ENCODE measurements at regions not wholly inside any gene's neighbourhood (a gene's known extent, or its start where the extent isn't known, plus 50 kb on each side); places are given as distances from the start of the nearest gene placed in this dataset.

DNA sequence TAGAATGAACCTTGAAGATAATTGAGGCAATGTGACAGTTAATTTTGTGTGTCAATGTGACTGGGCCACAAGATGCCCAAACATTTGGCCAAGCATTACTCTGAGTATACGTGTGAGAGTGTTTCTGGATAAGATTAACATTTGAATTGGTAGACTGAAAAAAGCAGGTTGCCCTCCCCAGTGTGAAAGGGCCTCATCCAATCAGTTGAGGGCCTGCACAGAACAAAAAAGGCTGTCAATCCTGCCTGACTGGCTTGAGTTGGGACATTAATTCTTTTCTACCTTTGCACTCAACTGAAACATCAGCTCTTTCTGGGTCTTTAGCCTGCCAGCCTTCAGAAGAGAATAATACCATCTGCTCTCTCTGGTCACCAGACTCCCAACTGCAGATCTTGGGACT lies 56.6 kb upstream of the PDE1C start (continued):
- TF ChIP-seq, protein P1, sequence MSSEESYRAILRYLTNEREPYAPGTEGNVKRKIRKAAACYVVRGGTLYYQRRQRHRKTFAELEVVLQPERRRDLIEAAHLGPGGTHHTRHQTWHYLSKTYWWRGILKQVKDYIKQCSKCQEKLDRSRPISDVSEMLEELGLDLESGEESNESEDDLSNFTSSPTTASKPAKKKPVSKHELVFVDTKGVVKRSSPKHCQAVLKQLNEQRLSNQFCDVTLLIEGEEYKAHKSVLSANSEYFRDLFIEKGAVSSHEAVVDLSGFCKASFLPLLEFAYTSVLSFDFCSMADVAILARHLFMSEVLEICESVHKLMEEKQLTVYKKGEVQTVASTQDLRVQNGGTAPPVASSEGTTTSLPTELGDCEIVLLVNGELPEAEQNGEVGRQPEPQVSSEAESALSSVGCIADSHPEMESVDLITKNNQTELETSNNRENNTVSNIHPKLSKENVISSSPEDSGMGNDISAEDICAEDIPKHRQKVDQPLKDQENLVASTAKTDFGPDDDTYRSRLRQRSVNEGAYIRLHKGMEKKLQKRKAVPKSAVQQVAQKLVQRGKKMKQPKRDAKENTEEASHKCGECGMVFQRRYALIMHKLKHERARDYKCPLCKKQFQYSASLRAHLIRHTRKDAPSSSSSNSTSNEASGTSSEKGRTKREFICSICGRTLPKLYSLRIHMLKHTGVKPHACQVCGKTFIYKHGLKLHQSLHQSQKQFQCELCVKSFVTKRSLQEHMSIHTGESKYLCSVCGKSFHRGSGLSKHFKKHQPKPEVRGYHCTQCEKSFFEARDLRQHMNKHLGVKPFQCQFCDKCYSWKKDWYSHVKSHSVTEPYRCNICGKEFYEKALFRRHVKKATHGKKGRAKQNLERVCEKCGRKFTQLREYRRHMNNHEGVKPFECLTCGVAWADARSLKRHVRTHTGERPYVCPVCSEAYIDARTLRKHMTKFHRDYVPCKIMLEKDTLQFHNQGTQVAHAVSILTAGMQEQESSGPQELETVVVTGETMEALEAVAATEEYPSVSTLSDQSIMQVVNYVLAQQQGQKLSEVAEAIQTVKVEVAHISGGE (CRISPR knock-in tag; IDR thresholded peaks at IDR 0.05), result no peak
- TF ChIP-seq, protein P2, sequence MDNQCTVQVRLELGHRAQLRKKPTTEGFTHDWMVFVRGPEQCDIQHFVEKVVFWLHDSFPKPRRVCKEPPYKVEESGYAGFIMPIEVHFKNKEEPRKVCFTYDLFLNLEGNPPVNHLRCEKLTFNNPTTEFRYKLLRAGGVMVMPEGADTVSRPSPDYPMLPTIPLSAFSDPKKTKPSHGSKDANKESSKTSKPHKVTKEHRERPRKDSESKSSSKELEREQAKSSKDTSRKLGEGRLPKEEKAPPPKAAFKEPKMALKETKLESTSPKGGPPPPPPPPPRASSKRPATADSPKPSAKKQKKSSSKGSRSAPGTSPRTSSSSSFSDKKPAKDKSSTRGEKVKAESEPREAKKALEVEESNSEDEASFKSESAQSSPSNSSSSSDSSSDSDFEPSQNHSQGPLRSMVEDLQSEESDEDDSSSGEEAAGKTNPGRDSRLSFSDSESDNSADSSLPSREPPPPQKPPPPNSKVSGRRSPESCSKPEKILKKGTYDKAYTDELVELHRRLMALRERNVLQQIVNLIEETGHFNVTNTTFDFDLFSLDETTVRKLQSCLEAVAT (IDR thresholded peaks at IDR 0.05), result no peak
- TF ChIP-seq CBX5 (IDR thresholded peaks at IDR 0.05; ENCODE audit: low read depth) (no peak), EZH2 (IDR thresholded peaks at IDR 0.05; ENCODE audit: borderline replicate concordance, control insufficient read depth, low read depth, low read length) (no peak), NBN (IDR thresholded peaks at IDR 0.05) (no peak), ZNF207 (IDR thresholded peaks at IDR 0.05; ENCODE audit: borderline replicate concordance) (no peak), HDAC6 (IDR thresholded peaks at IDR 0.05; ENCODE audit: unreplicated experiment) (no peak), CEBPB (IDR thresholded peaks at IDR 0.05; ENCODE audit: borderline replicate concordance in 1 of 2, low read depth in 2 of 2, low read length in 2 of 2) (no peak)
